ENCODE measurements at regions not wholly inside any gene's neighbourhood (a gene's known extent, or its start where the extent isn't known, plus 50 kb on each side); places are given as distances from the start of the nearest gene placed in this dataset.
A peak's percentile ranks its signal among the peaks of the same experiment; 100 is the strongest.

DNA sequence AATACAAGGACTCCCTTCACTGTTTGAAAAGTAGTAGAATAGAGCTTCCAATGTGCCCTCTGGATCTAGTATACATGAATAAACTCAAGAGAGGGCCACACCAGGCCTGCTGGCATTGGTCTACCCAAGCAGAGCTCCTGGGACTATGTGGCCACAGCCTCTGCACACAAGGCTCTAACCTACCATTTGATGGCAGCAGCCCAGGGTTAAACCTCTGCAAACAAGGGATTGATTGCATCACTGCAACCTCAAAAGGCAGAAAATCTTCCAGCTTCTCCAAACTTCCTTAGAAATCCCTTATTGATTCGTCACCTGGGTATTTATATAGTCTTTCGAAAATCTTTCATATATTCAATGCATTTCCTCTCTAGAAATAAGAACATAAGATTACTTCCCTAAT lies 147.6 kb upstream of the SETBP1 start:
- Histone ChIP-seq H2BK120ac (ENCODE audit: low read depth, low read length) (no peak overlapping the region), H3K36me3 (ENCODE audit: control insufficient read depth in 1 of 2, insufficient read depth in 2 of 2, low read depth in 1 of 2, low read length in 2 of 2) (no peaks in the 10 kb centered on the region), H4K91ac (ENCODE audit: low read length) (no peak overlapping the region), H2BK15ac (ENCODE audit: low read depth, poor library complexity, severe bottlenecking) (no peak overlapping the region), H3K4me2 (ENCODE audit: low read length, poor library complexity, severe bottlenecking) (no peak overlapping the region), H2AFZ (ENCODE audit: low read depth, low read length) (no peak overlapping the region), H3K4me1 (ENCODE audit: control insufficient read depth, insufficient read depth, low read depth, low read length) (peaks cover 2% of the 10 kb centered on the region), H3K14ac (ENCODE audit: low read length in 2 of 2) (no peak overlapping the region), H4K8ac (ENCODE audit: low read length) (no peak overlapping the region), H3K23ac (ENCODE audit: low read length in 2 of 2) (no peak overlapping the region), H3K9me3 (ENCODE audit: control insufficient read depth, low read length) (no peaks in the 10 kb centered on the region), H2BK5ac (ENCODE audit: low read depth, low read length, poor library complexity, severe bottlenecking) (no peak overlapping the region), H2AK5ac (ENCODE audit: low read length, severe bottlenecking) (no peak overlapping the region), H3K79me1 (replicated peaks; ENCODE audit: low read length, poor library complexity, severe bottlenecking) (no peaks in the 10 kb centered on the region), H3K27me3 (ENCODE audit: control insufficient read depth in 1 of 2, insufficient read depth in 1 of 2, low read length in 2 of 2) (peaks cover 0 to 4% of the 10 kb centered on the region in 2 experiments), H3K4me3 (ENCODE audit: insufficient read depth in 1 of 2, low read depth in 1 of 2, low read length in 2 of 2) (no peak overlapping the region), H2BK12ac (ENCODE audit: low read length in 2 of 2) (no peak overlapping the region), H3K9ac (ENCODE audit: low read length) (no peak overlapping the region), H3K18ac (ENCODE audit: low read depth in 1 of 2, low read length in 2 of 2) (no peak overlapping the region), H3K27ac (ENCODE audit: low read length, poor library complexity, severe bottlenecking) (no peak overlapping the region), H3K4ac (ENCODE audit: low read depth in 1 of 2, low read length in 2 of 2) (no peak overlapping the region)
- no peak for DNase-seq
- WGBS, result no CpG with 5 or more reads among the region's 2 CpGs

DNA sequence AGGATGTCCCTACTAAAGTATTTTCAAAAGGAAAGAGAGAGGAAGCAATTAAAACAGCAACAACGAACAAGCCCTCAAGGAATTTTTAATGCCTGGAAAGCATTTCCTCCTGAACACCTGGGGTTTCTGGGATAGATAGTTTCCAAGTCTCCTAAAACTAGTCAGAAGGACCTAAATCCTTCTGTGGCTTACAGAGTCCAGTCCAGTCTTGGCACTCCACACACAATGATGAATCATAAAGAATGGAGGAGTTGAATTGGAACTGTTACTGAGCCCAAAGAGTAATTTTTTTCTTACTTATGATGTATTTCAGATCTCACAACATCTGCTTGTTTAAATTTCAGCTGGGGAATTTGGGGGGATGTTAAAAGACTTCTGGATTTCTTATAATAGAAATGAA lies 144.6 kb upstream of the SETBP1 start:
- no peak overlapping the region for H3K23ac ChIP-seq (ENCODE audit: low read length in 2 of 2)
- H2BK5ac ChIP-seq (ENCODE audit: low read depth, low read length, poor library complexity, severe bottlenecking), result no peak overlapping the region
- no peak overlapping the region for H2AK5ac ChIP-seq (ENCODE audit: low read length, severe bottlenecking)
- H3K4me1 ChIP-seq (ENCODE audit: control insufficient read depth, insufficient read depth, low read depth, low read length), result peaks cover 2% of the 10 kb centered on the region
- WGBS, result no CpG with 5 or more reads among the region's 1 CpG
- H4K91ac ChIP-seq (ENCODE audit: low read length), result no peak overlapping the region
- H3K4ac ChIP-seq (ENCODE audit: low read depth in 1 of 2, low read length in 2 of 2), result no peak overlapping the region
- no peaks in the 10 kb centered on the region for H3K36me3 ChIP-seq (ENCODE audit: control insufficient read depth in 1 of 2, insufficient read depth in 2 of 2, low read depth in 1 of 2, low read length in 2 of 2)
- DNase-seq, result no peak
- H2AFZ ChIP-seq (ENCODE audit: low read depth, low read length), result no peak overlapping the region
- H3K9me3 ChIP-seq (ENCODE audit: control insufficient read depth, low read length), result no peaks in the 10 kb centered on the region
- H3K18ac ChIP-seq (ENCODE audit: low read depth in 1 of 2, low read length in 2 of 2), result no peak overlapping the region
- no peak overlapping the region for H2BK15ac ChIP-seq (ENCODE audit: low read depth, poor library complexity, severe bottlenecking)
- H3K27ac ChIP-seq (ENCODE audit: low read length, poor library complexity, severe bottlenecking), result no peak overlapping the region
- H3K4me3 ChIP-seq (ENCODE audit: insufficient read depth in 1 of 2, low read depth in 1 of 2, low read length in 2 of 2), result no peak overlapping the region
- H3K4me2 ChIP-seq (ENCODE audit: low read length, poor library complexity, severe bottlenecking), result no peak overlapping the region
- H3K9ac ChIP-seq (ENCODE audit: low read length), result no peak overlapping the region
- no peaks in the 10 kb centered on the region for H3K79me1 ChIP-seq (replicated peaks; ENCODE audit: low read length, poor library complexity, severe bottlenecking)
- H2BK120ac ChIP-seq (ENCODE audit: low read depth, low read length), result no peak overlapping the region
- no peaks in the 10 kb centered on the region for H3K27me3 ChIP-seq (ENCODE audit: control insufficient read depth in 1 of 2, insufficient read depth in 1 of 2, low read length in 2 of 2)
- no peak overlapping the region for H4K8ac ChIP-seq (ENCODE audit: low read length)
- H3K14ac ChIP-seq (ENCODE audit: low read length in 2 of 2), result no peak overlapping the region
- no peak overlapping the region for H2BK12ac ChIP-seq (ENCODE audit: low read length in 2 of 2)

DNA sequence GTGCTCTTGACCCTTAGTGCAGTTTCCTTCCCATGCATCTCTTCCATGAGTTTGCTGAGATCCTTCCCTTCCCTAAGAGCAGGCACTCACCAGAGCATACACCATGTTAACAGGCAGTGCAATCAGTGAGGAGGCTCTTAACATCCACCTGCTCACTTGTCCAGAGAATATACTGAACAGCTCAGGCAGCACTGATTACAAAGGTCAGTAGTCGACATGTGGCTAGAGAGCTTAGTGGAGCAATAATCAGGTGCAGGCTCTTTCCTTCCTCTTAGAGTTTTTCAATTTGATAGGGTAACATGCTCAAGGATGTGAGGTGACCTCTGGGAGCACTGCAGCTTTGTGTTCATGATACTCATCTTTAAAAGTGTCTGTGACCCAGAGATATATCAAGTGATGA lies 144.1 kb upstream of the SETBP1 start:
- Histone ChIP-seq H3K79me1 (replicated peaks; ENCODE audit: low read length, poor library complexity, severe bottlenecking) (no peaks in the 10 kb centered on the region), H2AK5ac (ENCODE audit: low read length, severe bottlenecking) (peak overlapping the region; percentile 23), H3K4me3 (ENCODE audit: insufficient read depth in 1 of 2, low read depth in 1 of 2, low read length in 2 of 2) (no peak overlapping the region), H2BK120ac (ENCODE audit: low read depth, low read length) (no peak overlapping the region), H3K36me3 (ENCODE audit: control insufficient read depth in 1 of 2, insufficient read depth in 2 of 2, low read depth in 1 of 2, low read length in 2 of 2) (no peaks in the 10 kb centered on the region), H4K8ac (ENCODE audit: low read length) (no peak overlapping the region), H3K23ac (ENCODE audit: low read length in 2 of 2) (no peak overlapping the region), H4K91ac (ENCODE audit: low read length) (no peak overlapping the region), H3K4me1 (ENCODE audit: control insufficient read depth, insufficient read depth, low read depth, low read length) (peaks cover 2% of the 10 kb centered on the region), H2BK12ac (ENCODE audit: low read length in 2 of 2) (no peak overlapping the region), H3K27ac (ENCODE audit: low read length, poor library complexity, severe bottlenecking) (no peak overlapping the region), H3K9ac (ENCODE audit: low read length) (no peak overlapping the region), H3K4me2 (ENCODE audit: low read length, poor library complexity, severe bottlenecking) (no peak overlapping the region), H2BK15ac (ENCODE audit: low read depth, poor library complexity, severe bottlenecking) (no peak overlapping the region), H2BK5ac (ENCODE audit: low read depth, low read length, poor library complexity, severe bottlenecking) (no peak overlapping the region), H3K4ac (ENCODE audit: low read depth in 1 of 2, low read length in 2 of 2) (no peak overlapping the region), H3K9me3 (ENCODE audit: control insufficient read depth, low read length) (no peaks in the 10 kb centered on the region), H3K14ac (ENCODE audit: low read length in 2 of 2) (peak overlapping the region in 1 of 2 experiments; percentile 4), H3K27me3 (ENCODE audit: control insufficient read depth in 1 of 2, insufficient read depth in 1 of 2, low read length in 2 of 2) (no peaks in the 10 kb centered on the region), H2AFZ (ENCODE audit: low read depth, low read length) (no peak overlapping the region), H3K18ac (ENCODE audit: low read depth in 1 of 2, low read length in 2 of 2) (no peak overlapping the region)
- no peak for DNase-seq
- WGBS, result 81% methylated on average over 1 of the region's 1 CpG

GRCh38 chr18:44537526-44537925 lies 143.2 kb upstream of the SETBP1 start:
- Histone ChIP-seq H2BK15ac (ENCODE audit: low read depth, poor library complexity, severe bottlenecking) (no peak overlapping the region), H3K23ac (ENCODE audit: low read length in 2 of 2) (no peak overlapping the region), H3K27ac (ENCODE audit: low read length, poor library complexity, severe bottlenecking) (peak overlapping the region; percentile 60), H4K8ac (ENCODE audit: low read length) (no peak overlapping the region), H3K27me3 (ENCODE audit: control insufficient read depth in 1 of 2, insufficient read depth in 1 of 2, low read length in 2 of 2) (no peaks in the 10 kb centered on the region), H3K9me3 (ENCODE audit: control insufficient read depth, low read length) (no peaks in the 10 kb centered on the region), H2BK120ac (ENCODE audit: low read depth, low read length) (no peak overlapping the region), H2AK5ac (ENCODE audit: low read length, severe bottlenecking) (no peak overlapping the region), H2BK12ac (ENCODE audit: low read length in 2 of 2) (no peak overlapping the region), H3K79me1 (replicated peaks; ENCODE audit: low read length, poor library complexity, severe bottlenecking) (no peaks in the 10 kb centered on the region), H4K91ac (ENCODE audit: low read length) (no peak overlapping the region), H3K4me3 (ENCODE audit: insufficient read depth in 1 of 2, low read depth in 1 of 2, low read length in 2 of 2) (no peak overlapping the region), H3K4me2 (ENCODE audit: low read length, poor library complexity, severe bottlenecking) (no peak overlapping the region), H3K4ac (ENCODE audit: low read depth in 1 of 2, low read length in 2 of 2) (no peak overlapping the region), H2BK5ac (ENCODE audit: low read depth, low read length, poor library complexity, severe bottlenecking) (no peak overlapping the region), H3K14ac (ENCODE audit: low read length in 2 of 2) (no peak overlapping the region), H3K4me1 (ENCODE audit: control insufficient read depth, insufficient read depth, low read depth, low read length) (peaks cover 2% of the 10 kb centered on the region), H3K36me3 (ENCODE audit: control insufficient read depth in 1 of 2, insufficient read depth in 2 of 2, low read depth in 1 of 2, low read length in 2 of 2) (no peaks in the 10 kb centered on the region), H2AFZ (ENCODE audit: low read depth, low read length) (no peak overlapping the region), H3K9ac (ENCODE audit: low read length) (no peak overlapping the region), H3K18ac (ENCODE audit: low read depth in 1 of 2, low read length in 2 of 2) (no peak overlapping the region)
- 20% methylated on average over 2 of the region's 2 CpGs for WGBS
- DNase-seq, result peak; percentile 74
